Hepatocyte (in vitro differentiated cells): ENCODE measurements at regions not wholly inside any gene's neighbourhood (a gene's known extent, or its start where the extent isn't known, plus 50 kb on each side); places are given as distances from the start of the nearest gene placed in this dataset.

Experiments used
- EZH2 ChIP-seq: fragments of 200-600 bp; sonication (generic); IDR thresholded peaks from 2 replicates; pipeline ENCODE4 v1.6.1; 2016; ENCODE audit warnings: antibody characterized with exemption, mild to moderate bottlenecking, borderline replicate concordance
- EZH2phosphoT487 ChIP-seq: fragments of 200-600 bp; sonication (generic); IDR thresholded peaks from one replicate; pipeline ENCODE4 v1.6.1; 2018; ENCODE audit warnings: antibody characterized with exemption, mild to moderate bottlenecking, low read depth, moderate library complexity; ENCODE audit not compliant: unreplicated experiment, severe bottlenecking
- TF ChIP-seq, protein P1 (sequence below): fragments of 200-600 bp; sonication (generic); IDR thresholded peaks from 2 replicates; pipeline ENCODE4 v1.5.1; 2016; ENCODE audit warnings: antibody characterized with exemption, mild to moderate bottlenecking; ENCODE audit not compliant: poor library complexity

DNA sequence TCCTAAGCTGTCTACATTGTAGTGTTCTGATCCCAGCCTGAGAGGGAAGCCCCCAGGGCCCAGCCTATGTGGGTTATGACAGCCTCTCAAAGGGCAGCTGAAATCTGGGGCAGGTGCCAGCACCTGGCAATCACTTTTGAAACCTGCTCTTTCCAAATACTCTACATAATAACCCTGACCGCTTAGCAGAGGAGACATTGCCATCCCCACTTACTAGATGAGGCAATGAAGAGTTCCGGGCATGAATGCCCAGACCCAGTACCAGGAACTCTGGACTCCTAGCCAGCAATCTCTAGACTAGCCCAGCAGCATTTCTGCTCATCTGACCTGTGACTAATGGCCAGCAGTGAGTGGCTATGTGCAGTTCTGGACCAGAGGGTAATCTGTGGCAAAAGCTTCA, 412.4 kb upstream of the CADM1 start:
- TF ChIP-seq, protein P1, sequence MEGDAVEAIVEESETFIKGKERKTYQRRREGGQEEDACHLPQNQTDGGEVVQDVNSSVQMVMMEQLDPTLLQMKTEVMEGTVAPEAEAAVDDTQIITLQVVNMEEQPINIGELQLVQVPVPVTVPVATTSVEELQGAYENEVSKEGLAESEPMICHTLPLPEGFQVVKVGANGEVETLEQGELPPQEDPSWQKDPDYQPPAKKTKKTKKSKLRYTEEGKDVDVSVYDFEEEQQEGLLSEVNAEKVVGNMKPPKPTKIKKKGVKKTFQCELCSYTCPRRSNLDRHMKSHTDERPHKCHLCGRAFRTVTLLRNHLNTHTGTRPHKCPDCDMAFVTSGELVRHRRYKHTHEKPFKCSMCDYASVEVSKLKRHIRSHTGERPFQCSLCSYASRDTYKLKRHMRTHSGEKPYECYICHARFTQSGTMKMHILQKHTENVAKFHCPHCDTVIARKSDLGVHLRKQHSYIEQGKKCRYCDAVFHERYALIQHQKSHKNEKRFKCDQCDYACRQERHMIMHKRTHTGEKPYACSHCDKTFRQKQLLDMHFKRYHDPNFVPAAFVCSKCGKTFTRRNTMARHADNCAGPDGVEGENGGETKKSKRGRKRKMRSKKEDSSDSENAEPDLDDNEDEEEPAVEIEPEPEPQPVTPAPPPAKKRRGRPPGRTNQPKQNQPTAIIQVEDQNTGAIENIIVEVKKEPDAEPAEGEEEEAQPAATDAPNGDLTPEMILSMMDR, result no peak
- TF ChIP-seq EZH2, result no peak
- TF ChIP-seq EZH2phosphoT487, result no peak
